Right atrium auricular region (tissue), 2 donors: ENCODE measurements at regions not wholly inside any gene's neighbourhood (a gene's known extent, or its start where the extent isn't known, plus 50 kb on each side); places are given as distances from the start of the nearest gene placed in this dataset.
"Not testable (repeated sequence)": the region's sequence is repeated elsewhere in the genome, so short reads cannot be mapped to it uniquely, and the experiment has no call there.

Experiments
- DNase-seq: peaks from one replicate; pipeline ENCODE4 v3.0.0-alpha.2; 2019; ENCODE audit warnings: low spot score
- H3K27ac ChIP-seq, 2 donors: fragments of 200-600 bp; sonication (generic); 1 replicate in 1 of 2; 2 replicates in 1 of 2; pipeline ENCODE4 v1.5.1; 2016 to 2019
- H3K27me3 ChIP-seq, 2 donors: fragments of 200-600 bp; sonication (generic); one replicate each; pipeline versions ENCODE4 v1.5.1 to v1.6.0; 2017 to 2019
- H3K36me3 ChIP-seq: fragments of 200-600 bp; sonication (generic); one replicate; pipeline ENCODE4 v1.5.1; 2016
- H3K4me1 ChIP-seq, 2 donors: fragments of 200-600 bp; sonication (generic); one replicate each; pipeline versions ENCODE4 v1.5.1 to v1.6.0; 2017 to 2019
- H3K4me3 ChIP-seq, 2 donors: fragments of 200-600 bp; sonication (generic); 1 replicate in 1 of 2; 2 replicates in 1 of 2; pipeline ENCODE4 v1.5.1; 2017 to 2019; ENCODE audit warnings: mild to moderate bottlenecking in 1 of 2, moderate library complexity in 1 of 2
- H3K9me3 ChIP-seq, 2 donors: fragments of 200-600 bp; sonication (generic); one replicate each; pipeline ENCODE4 v1.5.1; 2019

DNA sequence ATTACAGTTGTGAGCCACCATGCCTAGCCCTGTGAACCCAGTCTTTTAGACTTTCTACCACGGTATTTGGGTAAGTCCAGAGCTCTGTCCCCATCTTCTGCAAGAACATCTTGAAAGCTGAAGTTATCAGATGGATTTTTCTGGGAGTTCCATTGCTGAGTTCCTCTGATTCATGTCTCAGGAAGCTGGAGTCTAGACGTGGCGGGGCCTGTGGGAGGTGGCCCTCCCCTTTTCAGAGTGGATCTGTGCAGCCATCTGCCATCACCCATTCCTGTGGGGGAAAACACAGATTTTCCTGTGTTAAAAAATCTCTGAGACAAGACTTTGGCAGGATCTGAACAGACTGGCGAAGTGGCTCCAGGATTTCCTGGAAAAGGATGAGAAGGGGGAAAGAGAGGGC lies 234.3 kb downstream of the NPIPA7 start:
- not testable (repeated sequence) for H3K36me3 ChIP-seq, H3K4me1 ChIP-seq, H3K27me3 ChIP-seq, H3K9me3 ChIP-seq, H3K27ac ChIP-seq, H3K4me3 ChIP-seq, DNase-seq

DNA sequence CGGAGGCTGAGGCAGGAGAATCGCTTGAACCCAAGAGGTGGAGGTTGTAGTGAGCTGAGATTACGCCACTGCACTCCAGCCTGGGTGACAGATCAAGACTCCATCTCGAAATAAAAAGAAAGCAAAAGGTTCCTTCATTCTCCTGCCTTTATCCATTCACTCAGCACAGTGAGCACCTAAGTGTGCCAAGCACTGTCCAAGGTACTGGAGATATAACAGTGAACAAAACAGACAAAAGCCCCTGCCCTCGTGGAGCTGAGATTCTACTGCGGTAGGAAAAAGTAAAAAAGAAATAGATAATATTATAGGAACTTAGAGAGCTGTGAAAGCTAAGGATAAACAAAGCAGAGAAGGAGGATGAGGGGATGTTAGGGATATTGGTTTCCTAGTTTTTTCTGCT lies 235.5 kb downstream of the NPIPA7 start:
- not testable (repeated sequence) for H3K9me3 ChIP-seq, H3K4me1 ChIP-seq, H3K36me3 ChIP-seq, H3K4me3 ChIP-seq, H3K27ac ChIP-seq, DNase-seq, H3K27me3 ChIP-seq

DNA sequence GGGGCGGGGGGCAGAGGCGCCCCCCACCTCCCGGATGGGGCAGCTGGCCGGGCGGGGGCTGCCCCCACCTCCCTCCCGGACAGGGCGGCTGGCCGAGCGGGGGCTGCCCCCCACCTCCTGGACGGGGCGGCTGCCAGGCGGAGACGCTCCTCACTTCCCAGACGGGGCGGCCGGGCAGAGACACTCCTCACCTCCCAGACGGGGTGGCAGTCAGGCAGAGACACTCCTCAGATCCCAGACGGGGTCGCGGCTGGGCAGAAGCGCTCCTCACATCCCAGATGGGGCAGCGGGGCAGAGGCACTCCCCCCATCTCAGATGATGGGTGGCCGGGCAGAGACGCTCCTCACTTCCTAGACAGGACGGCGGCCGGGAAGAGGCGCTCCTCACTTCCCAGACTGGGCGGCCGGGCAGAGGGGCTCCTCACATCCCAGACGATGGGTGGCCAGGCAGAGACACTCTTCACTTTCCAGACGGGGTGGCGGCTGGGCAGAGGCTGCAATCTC lies 240.1 kb downstream of the NPIPA7 start:
- not testable (repeated sequence) for DNase-seq, H3K36me3 ChIP-seq, H3K4me1 ChIP-seq

DNA sequence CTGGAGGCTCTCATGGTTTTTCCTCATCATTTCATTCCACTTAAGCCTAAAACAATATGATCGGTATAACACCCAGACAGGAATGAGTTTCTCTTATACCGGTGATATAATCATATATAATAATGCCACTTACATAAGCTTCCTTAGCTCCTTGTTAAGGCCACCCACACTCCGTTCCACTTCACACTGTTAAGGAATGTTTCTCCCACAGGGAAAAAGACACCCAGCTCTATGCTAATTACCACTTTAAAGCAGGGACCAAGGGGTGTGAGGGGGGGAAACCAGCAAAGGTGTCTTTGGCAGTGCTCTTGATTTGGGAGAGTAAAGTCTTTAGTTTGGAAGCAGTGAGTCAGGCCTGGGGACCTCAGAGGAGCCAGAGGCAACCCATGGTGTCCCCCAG lies 245.4 kb downstream of the NPIPA7 start:
- not testable (repeated sequence) for DNase-seq, H3K4me1 ChIP-seq, H3K27ac ChIP-seq, H3K36me3 ChIP-seq, H3K4me3 ChIP-seq, H3K9me3 ChIP-seq, H3K27me3 ChIP-seq

More for the DNA sequence above, 240.1 kb downstream of the NPIPA7 start:
- H3K9me3 ChIP-seq, H3K27ac ChIP-seq, H3K4me3 ChIP-seq, H3K27me3 ChIP-seq: not testable (repeated sequence)

DNA sequence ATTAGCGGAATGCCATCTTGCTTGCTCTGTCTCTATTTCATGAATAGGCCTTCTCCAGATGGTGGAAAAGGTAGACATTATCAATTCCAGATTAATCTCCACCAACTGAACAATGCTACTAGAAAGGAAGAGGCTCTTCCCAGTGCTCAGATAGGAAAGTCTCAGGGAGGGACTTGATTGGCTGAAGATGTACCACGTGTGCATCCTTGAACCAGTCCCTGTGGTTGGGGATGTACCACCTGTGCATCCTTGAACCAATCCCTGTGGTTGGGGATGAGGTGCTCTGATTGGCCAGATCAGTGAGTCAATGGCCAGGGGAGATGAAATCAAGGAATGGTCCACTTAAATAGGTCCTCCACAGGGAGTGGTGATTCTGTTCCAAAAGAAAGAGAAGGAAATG lies 246.2 kb downstream of the NPIPA7 start:
- H3K9me3 ChIP-seq, H3K27ac ChIP-seq, H3K27me3 ChIP-seq, H3K4me1 ChIP-seq, H3K36me3 ChIP-seq, H3K4me3 ChIP-seq, DNase-seq: not testable (repeated sequence)

DNA sequence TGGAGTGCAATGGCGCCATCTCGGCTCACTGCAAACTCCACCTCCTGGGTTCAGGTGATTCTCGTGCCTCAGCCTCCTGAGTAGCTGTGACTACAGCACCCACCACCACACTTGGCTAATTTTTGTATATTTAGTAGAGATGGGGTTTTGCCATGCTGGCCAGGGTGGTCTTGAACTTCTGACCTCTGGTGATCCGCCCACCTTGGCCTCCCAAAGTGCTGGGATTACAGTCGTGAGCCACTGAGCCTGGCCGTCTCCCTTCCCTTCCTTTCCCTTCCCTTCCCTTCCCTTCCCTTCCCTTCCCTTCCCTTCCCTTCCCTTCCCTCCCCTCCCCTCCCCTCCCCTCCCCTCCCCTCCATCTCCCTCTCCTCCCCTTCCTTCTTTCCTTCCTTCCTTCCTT lies 248.9 kb downstream of the NPIPA7 start:
- not testable (repeated sequence) for H3K36me3 ChIP-seq, DNase-seq, H3K27me3 ChIP-seq

DNA sequence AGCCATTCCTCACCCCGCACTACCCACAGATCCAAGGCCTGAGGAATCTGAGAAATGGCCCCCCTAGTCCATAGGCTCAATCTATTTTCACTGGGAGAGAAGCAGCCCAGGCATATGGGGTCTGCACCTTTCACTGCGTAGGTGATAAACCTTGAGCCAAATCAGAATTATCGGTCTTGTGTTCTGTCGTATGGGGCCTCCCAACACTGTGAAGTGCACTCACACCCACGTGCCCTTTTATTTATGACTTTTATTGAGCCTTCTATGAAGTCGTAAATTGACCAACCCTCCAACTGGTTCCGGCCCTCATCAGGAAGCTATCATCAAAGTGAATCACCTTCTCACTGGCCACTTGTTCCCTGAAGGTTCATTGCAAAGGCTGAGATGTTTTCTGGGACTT lies 259.3 kb downstream of the NPIPA7 start:
- not testable (repeated sequence) for H3K4me1 ChIP-seq, H3K27ac ChIP-seq, H3K27me3 ChIP-seq, DNase-seq, H3K4me3 ChIP-seq, H3K9me3 ChIP-seq, H3K36me3 ChIP-seq

More for the DNA sequence above, 248.9 kb downstream of the NPIPA7 start:
- H3K27ac ChIP-seq, H3K4me1 ChIP-seq, H3K4me3 ChIP-seq, H3K9me3 ChIP-seq: not testable (repeated sequence)

DNA sequence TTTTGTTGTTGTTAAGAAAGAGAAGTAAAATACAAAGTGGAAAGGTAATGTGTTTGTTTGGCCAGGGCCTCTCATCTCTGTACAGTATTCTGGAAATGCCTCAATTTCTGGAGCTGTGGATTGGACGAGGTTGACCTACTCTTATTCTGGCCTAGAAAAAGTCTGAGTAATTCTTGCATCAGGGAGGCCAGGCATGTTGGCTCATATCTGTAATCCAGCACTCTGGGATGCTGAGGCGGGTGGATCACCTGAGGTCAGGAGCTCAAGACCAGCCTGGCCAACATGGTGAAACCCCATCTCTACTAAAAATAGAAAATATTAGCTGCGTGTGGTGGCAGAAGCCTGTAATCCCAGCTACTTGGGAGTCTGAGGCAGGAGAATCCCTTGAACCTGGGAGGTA lies 259.8 kb downstream of the NPIPA7 start:
- not testable (repeated sequence) for H3K9me3 ChIP-seq, H3K4me1 ChIP-seq, DNase-seq, H3K27me3 ChIP-seq, H3K36me3 ChIP-seq, H3K27ac ChIP-seq, H3K4me3 ChIP-seq

DNA sequence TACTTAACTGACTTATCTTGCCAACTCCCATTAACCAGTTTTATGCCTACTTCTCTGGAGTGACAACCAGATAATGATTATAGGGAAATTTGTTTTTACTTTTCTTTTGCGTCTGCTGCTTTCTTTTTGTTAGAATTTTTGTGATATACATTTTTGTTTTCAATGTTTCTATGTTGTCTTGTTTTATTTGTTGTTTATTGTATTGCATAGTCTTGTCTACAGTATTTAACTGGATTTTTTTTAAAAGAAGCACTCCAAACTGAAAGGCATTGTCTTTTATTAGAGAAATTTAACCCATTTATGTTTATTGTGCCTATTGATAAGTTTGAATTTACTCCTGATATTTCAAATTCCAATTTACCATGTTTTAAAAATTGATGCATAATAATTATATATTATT lies 264.9 kb downstream of the NPIPA7 start:
- H3K27me3 ChIP-seq, H3K36me3 ChIP-seq, H3K4me1 ChIP-seq, H3K9me3 ChIP-seq, H3K4me3 ChIP-seq, DNase-seq, H3K27ac ChIP-seq: not testable (repeated sequence)

DNA sequence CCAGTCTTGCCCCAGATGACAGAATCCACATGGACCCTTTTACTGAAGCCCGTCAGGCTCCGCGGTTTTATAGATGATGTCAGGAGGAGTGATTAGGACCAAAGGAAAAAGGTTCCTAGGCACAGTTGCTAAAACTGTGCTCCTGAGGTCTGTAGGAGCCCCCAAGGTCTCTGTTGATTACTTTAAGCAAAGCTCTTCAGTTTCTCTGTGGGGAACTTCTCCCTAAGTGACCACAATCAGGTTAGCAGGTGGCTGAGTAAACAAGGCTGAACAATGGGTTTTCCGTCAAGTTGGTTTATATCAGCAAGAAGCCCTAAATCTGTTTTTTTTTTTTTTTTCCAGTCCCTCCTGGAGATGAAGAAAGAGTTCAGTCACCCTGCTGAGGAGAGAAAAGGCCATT lies 269.1 kb downstream of the NPIPA7 start:
- not testable (repeated sequence) for H3K36me3 ChIP-seq, H3K27ac ChIP-seq, H3K4me1 ChIP-seq, H3K4me3 ChIP-seq, H3K27me3 ChIP-seq, H3K9me3 ChIP-seq, DNase-seq

DNA sequence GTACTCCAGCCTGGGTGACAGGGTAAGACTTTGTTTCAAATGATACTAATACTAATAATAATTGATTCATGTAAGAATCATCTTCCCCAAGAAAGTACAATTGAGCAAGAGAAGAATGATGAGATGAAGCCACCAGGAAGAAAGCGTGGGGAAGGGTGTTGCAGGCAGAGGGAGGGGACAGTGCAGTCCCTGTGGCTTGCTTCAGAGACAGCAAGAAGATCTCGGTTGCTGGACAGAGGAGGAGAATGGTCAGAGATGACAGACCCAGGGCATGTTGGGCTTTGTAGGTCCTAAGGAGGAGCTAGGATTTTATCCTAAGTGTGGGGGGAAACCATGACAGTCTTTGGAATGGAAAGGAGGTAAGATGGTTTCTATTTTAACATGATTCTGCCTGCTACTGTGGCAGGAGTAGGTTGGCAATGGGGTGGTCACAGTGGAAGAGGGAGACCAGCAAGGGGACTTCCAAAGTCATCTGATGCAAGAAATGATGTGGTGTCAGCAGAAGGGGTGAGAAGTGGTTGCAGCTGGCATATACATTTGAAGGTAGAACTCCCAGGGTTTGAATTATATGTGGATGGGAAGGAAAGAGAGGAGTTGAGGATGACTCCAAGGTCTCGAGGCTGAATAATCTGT lies 293.4 kb downstream of the NPIPA7 start:
- not testable (repeated sequence) for H3K36me3 ChIP-seq, H3K27ac ChIP-seq, H3K4me3 ChIP-seq, H3K27me3 ChIP-seq, DNase-seq, H3K9me3 ChIP-seq, H3K4me1 ChIP-seq

DNA sequence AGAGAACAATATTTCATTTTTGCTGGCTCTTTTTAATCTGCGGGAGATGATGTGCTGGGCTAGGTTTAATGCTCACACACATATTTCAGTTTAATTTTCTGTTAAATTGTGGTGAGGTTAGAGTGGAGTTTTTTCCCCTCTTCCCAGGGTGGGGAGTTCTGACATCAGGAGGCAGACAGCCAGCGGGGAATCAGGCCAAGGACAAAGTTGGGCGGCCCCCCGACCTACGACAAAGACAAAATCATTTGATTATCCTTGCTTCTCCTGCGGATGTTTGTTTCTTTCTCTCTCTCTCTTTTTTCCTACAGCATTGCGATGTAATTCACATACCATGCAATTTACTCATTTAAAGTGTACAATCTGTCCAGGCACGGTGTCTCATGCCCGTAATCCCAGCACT lies 295.9 kb downstream of the NPIPA7 start:
- H3K36me3 ChIP-seq, DNase-seq, H3K27me3 ChIP-seq, H3K9me3 ChIP-seq, H3K4me1 ChIP-seq, H3K27ac ChIP-seq, H3K4me3 ChIP-seq: not testable (repeated sequence)

DNA sequence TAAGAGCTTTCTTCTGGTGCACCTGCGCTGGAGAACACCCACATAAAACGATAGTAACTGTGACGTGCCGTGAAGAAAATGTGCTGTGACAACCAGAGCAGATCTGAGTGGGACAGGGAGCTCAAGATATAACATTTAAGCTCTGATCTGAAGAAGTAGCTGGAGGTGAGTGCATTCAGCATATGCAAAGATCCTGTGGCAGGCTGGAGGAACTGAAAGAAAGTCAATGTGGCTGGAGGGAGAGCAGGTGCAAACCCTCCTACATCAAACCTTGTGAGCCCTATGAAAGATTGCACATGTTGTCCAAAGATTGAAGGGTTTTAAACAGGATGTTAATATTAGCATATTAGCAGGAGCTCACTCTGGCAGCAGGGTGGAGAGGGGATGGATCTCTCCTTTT lies 342.9 kb downstream of the NPIPA7 start:
- not testable (repeated sequence) for H3K4me1 ChIP-seq, H3K27me3 ChIP-seq, H3K9me3 ChIP-seq, H3K27ac ChIP-seq, H3K36me3 ChIP-seq, H3K4me3 ChIP-seq, DNase-seq

DNA sequence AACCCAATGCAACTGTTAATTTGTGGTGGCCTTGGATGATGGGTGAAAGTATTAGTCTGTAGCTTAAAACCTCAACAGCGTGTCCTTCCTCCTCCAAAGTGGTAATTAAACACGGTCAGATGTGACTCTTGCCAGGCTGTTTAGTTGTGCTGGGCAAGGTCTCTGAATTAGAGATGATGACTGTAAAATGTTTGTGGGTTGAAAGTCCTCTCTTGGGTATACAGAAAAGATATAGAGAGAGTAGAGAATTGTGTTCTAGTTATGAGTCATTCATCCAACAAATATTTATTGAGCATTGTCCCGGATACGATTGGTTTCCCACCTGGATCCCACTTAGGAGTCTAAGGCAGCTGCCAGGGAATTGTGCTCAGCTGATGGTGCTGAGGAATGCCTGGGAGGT lies 343.7 kb downstream of the NPIPA7 start:
- not testable (repeated sequence) for H3K4me1 ChIP-seq, H3K27ac ChIP-seq, H3K9me3 ChIP-seq, H3K4me3 ChIP-seq, H3K27me3 ChIP-seq, DNase-seq, H3K36me3 ChIP-seq

DNA sequence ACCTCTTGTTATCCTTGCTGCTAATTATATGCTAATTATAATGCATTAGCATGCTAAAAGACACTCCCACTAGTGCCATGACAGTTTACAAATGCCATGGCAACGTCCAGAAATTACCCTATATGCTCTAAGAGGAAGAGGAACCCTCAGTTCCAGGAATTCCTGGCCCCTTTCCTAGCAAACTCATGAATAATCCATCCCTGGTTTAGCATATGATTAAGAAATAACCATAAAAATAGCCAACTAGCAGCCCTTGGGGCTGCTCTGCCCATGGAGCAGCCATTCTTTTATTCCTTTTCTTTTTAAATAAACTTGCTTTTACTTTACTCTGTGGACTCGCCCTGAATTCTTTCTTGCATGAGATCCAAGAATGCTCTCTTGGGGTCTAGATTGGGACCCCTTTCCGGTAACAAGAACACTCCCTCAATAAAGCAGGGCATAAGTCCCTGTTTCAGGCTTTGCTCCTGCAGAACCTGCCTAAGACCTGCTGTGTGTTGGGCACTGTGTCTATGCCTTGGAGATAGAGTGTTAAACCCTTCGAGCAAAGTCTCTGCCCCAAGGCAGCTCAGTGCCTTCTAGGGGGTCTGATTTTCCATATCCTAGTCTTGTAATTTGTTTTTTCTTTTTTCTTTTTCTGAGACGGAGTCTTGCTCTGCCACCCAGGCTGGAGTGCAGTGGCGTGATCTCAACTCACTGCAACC lies 345.0 kb downstream of the NPIPA7 start:
- not testable (repeated sequence) for H3K9me3 ChIP-seq, DNase-seq, H3K4me3 ChIP-seq, H3K27me3 ChIP-seq, H3K27ac ChIP-seq, H3K4me1 ChIP-seq, H3K36me3 ChIP-seq

DNA sequence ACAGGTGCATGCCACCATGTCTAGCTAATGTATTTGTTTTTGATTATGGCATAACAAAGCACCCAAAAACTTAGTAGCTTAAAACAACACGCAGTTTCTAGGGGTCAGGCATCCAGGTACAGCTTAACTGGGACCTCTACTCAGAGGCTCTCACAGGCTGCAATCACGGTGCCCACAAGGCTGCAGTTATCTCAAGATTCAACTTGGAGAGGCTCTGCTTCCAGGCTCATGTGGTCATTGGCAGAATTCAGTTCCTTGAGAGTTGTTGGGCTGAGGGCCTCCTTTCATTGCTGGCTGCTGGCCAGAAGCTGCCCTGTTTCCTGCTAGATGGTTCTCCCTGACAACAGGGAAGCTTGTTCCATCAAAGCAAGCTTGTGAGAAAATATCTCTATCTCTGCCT lies 348.1 kb downstream of the NPIPA7 start:
- H3K27me3 ChIP-seq, H3K9me3 ChIP-seq, DNase-seq, H3K4me1 ChIP-seq, H3K36me3 ChIP-seq, H3K4me3 ChIP-seq, H3K27ac ChIP-seq: not testable (repeated sequence)
